Testis (tissue), 2 donors: ENCODE measurements at regions not wholly inside any gene's neighbourhood (a gene's known extent, or its start where the extent isn't known, plus 50 kb on each side); places are given as distances from the start of the nearest gene placed in this dataset.

Experiments
- DNase-seq: peaks from one replicate; pipeline ENCODE4 v3.0.0-alpha.2; 2019
- H3K27ac ChIP-seq, 2 donors: fragments of 200-600 bp; sonication (generic); one replicate each; pipeline ENCODE4 v1.5.1; 2019
- H3K27me3 ChIP-seq: fragments of 200-600 bp; sonication (generic); one replicate; pipeline ENCODE4 v1.5.1; 2019
- H3K36me3 ChIP-seq: fragments of 200-600 bp; sonication (generic); one replicate; pipeline ENCODE4 v1.5.1; 2017; ENCODE audit warnings: low read depth; ENCODE audit errors: missing control alignments
- H3K4me1 ChIP-seq: fragments of 200-600 bp; sonication (generic); one replicate; pipeline ENCODE4 v1.5.1; 2019
- H3K4me3 ChIP-seq, 2 donors: fragments of 200-600 bp; sonication (generic); one replicate each; pipeline ENCODE4 v1.5.1; 2017 to 2019
- H3K9me3 ChIP-seq: fragments of 200-600 bp; sonication (generic); one replicate; pipeline ENCODE4 v1.5.1; 2017
- POLR2A ChIP-seq: fragments of 450-650 bp; IDR thresholded peaks from one replicate; pipeline ENCODE4 v1.6.1; 2017; ENCODE audit warnings: antibody characterized with exemption, mild to moderate bottlenecking, moderate library complexity
- WGBS, 2 donors: methylation state at CpG; one replicate each; pipeline ENCODE4 v1.1.5; 2018; 5-methylcytosine and 5-hydroxymethylcytosine counted together
- intact Hi-C: fragments of 100-400 bp; cut with DNase I; formaldehyde crosslinking; loops from one replicate; pipeline ENCODE4 v1.15.1; 2023; ENCODE audit warnings: low total_unique reads
- TF ChIP-seq, protein P1 (sequence below), 3 experiments: fragments of 450-650 bp in 2 of 3; fragments of 200-600 bp in 1 of 3; sonication (generic) in 1 of 3; IDR thresholded peaks; one replicate each; pipeline ENCODE4 v1.5.1; 2016 to 2019; ENCODE audit warnings: antibody characterized with exemption in 3 of 3, mild to moderate bottlenecking in 2 of 3, moderate library complexity in 1 of 3

GRCh38 chr11:19642185-19643158, 70.2 kb upstream of the NAV2 start:
- H3K27ac ChIP-seq, result no peak overlapping the region
- H3K9me3 ChIP-seq, result no peaks in the 10 kb centered on the region
- intact Hi-C loops, result no loop called here
- TF ChIP-seq POLR2A, result no peak
- TF ChIP-seq, protein P1, sequence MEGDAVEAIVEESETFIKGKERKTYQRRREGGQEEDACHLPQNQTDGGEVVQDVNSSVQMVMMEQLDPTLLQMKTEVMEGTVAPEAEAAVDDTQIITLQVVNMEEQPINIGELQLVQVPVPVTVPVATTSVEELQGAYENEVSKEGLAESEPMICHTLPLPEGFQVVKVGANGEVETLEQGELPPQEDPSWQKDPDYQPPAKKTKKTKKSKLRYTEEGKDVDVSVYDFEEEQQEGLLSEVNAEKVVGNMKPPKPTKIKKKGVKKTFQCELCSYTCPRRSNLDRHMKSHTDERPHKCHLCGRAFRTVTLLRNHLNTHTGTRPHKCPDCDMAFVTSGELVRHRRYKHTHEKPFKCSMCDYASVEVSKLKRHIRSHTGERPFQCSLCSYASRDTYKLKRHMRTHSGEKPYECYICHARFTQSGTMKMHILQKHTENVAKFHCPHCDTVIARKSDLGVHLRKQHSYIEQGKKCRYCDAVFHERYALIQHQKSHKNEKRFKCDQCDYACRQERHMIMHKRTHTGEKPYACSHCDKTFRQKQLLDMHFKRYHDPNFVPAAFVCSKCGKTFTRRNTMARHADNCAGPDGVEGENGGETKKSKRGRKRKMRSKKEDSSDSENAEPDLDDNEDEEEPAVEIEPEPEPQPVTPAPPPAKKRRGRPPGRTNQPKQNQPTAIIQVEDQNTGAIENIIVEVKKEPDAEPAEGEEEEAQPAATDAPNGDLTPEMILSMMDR (IDR thresholded peaks at IDR 0.05), result no peak
- no peak overlapping the region for H3K4me3 ChIP-seq
- H3K36me3 ChIP-seq, result no peaks in the 10 kb centered on the region
- 69 to 83% methylated on average over 6 of the region's 6 CpGs for WGBS, 2 donors
- no peaks in the 10 kb centered on the region for H3K4me1 ChIP-seq
- H3K27me3 ChIP-seq, result no peaks in the 10 kb centered on the region
- DNase-seq, result no peak

DNA sequence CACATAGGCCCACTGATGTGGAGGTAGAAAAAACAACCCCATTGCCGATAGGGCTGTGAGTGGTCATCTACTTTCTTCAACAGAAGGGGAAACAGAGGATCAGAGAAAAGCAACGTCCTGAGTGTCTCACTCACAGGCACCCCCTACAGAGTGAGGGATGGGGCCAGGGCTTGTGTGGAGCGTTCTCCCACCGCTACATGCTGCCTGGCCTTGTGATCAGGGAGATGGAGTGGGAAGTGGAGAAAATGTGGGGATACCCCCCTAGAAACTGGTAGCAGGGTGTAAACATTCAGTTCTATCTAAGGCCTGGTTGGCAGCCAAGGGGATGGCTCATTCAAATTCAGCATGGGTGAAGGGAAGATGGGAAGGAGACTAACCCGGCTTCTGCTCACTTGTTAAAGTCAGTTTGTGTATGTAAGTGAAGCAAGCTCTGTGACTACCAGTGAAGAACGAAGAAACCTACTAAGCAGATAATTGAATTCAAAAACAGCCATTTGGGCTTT, 73.0 kb upstream of the NAV2 start:
- no peaks in the 10 kb centered on the region for H3K4me1 ChIP-seq
- no peaks in the 10 kb centered on the region for H3K27me3 ChIP-seq
- TF ChIP-seq, protein P1 (IDR thresholded peaks at IDR 0.05), result no peak
- no peak for TF ChIP-seq POLR2A
- H3K36me3 ChIP-seq, result no peaks in the 10 kb centered on the region
- DNase-seq, result no peak
- H3K27ac ChIP-seq, result no peak overlapping the region
- H3K9me3 ChIP-seq, result no peaks in the 10 kb centered on the region
- no peak overlapping the region for H3K4me3 ChIP-seq
- intact Hi-C loops, result no loop called here
- WGBS, 2 donors, result 87 to 93% methylated on average over 6 of the region's 6 CpGs

- no peak overlapping the region for H3K4me3 ChIP-seq
- WGBS, 2 donors, result 89 to 95% methylated on average over 3 of the region's 3 CpGs
- intact Hi-C loops, result no loop called here
- H3K9me3 ChIP-seq, result no peaks in the 10 kb centered on the region
- H3K27me3 ChIP-seq, result no peaks in the 10 kb centered on the region
- peaks cover 4% of the 10 kb centered on the region for H3K4me1 ChIP-seq
- TF ChIP-seq POLR2A, result no peak
- TF ChIP-seq, protein P1 (IDR thresholded peaks at IDR 0.05), result no peak
- H3K27ac ChIP-seq, result no peak overlapping the region
- DNase-seq, result no peak
- no peaks in the 10 kb centered on the region for H3K36me3 ChIP-seq
Measured at GRCh38 chr11:19635332-19635731, 77.3 kb upstream of the NAV2 start.

GRCh38 chr11:19633276-19633675, 79.4 kb upstream of the NAV2 start:
- peak; percentile 20 for DNase-seq
- Histone ChIP-seq H3K4me3 (no peak overlapping the region), H3K4me1 (peaks cover 12% of the 10 kb centered on the region), H3K9me3 (no peaks in the 10 kb centered on the region), H3K36me3 (no peaks in the 10 kb centered on the region), H3K27me3 (no peaks in the 10 kb centered on the region), H3K27ac (no peak overlapping the region)
- WGBS, 2 donors, result 86% methylated on average over 7 of the region's 7 CpGs; no CpG with 5 or more reads in 1 of the 2 donors
- intact Hi-C loops, result no loop called here
- TF ChIP-seq POLR2A, result no peak
- TF ChIP-seq, protein P1 (IDR thresholded peaks at IDR 0.05), result no peak
